ENCODE measurements at regions not wholly inside any gene's neighbourhood (a gene's known extent, or its start where the extent isn't known, plus 50 kb on each side); places are given as distances from the start of the nearest gene placed in this dataset.

- TF ChIP-seq, protein P1, sequence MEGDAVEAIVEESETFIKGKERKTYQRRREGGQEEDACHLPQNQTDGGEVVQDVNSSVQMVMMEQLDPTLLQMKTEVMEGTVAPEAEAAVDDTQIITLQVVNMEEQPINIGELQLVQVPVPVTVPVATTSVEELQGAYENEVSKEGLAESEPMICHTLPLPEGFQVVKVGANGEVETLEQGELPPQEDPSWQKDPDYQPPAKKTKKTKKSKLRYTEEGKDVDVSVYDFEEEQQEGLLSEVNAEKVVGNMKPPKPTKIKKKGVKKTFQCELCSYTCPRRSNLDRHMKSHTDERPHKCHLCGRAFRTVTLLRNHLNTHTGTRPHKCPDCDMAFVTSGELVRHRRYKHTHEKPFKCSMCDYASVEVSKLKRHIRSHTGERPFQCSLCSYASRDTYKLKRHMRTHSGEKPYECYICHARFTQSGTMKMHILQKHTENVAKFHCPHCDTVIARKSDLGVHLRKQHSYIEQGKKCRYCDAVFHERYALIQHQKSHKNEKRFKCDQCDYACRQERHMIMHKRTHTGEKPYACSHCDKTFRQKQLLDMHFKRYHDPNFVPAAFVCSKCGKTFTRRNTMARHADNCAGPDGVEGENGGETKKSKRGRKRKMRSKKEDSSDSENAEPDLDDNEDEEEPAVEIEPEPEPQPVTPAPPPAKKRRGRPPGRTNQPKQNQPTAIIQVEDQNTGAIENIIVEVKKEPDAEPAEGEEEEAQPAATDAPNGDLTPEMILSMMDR (IDR thresholded peaks at IDR 0.05; ENCODE audit: borderline replicate concordance, extremely low read depth, low read length, poor library complexity, severe bottlenecking), result no peak
- no peak for TF ChIP-seq EZH2 (IDR thresholded peaks at IDR 0.05; ENCODE audit: borderline replicate concordance, low read depth, low read length, severe bottlenecking)
Measured at GRCh38 chr1:209354840-209355165, 228.7 kb upstream of the CAMK1G start.

Measured in DND-41 (cell line).